Calu3 (cell line): ENCODE measurements at regions not wholly inside any gene's neighbourhood (a gene's known extent, or its start where the extent isn't known, plus 50 kb on each side); places are given as distances from the start of the nearest gene placed in this dataset.

Experiments
- BruUV-seq: library from RNA; stranded (reverse); fragments of 400-500 nt; replicated peaks from 2 replicates; lab custom pipeline; 2021; lab: Mats Ljungman, UMichigan
- CTCF ChIA-PET: fragments of 300-600 bp; sonication (Branson Sonifier 250); formaldehyde crosslinking; loops from one replicate; lab custom pipeline; 2022; ENCODE audit warnings: antibody characterized with exemption; lab: Charles Lee
- DNase-seq: peaks from one replicate; pipeline ENCODE4 v3.0.0; 2022
- H3K27ac Mint-ChIP-seq: one replicate; pipeline ENCODE4 v1.8.0; 2022; ENCODE audit warnings: mixed read lengths; ENCODE audit not compliant: unreplicated experiment
- H3K27me3 Mint-ChIP-seq: one replicate; pipeline ENCODE4 v1.8.0; 2022; ENCODE audit warnings: mixed read lengths; ENCODE audit not compliant: unreplicated experiment
- H3K36me3 Mint-ChIP-seq: one replicate; pipeline ENCODE4 v1.8.0; 2022; ENCODE audit warnings: mild to moderate bottlenecking, moderate library complexity, mixed read lengths; ENCODE audit not compliant: insufficient read depth, unreplicated experiment
- H3K4me1 Mint-ChIP-seq: one replicate; pipeline ENCODE4 v1.8.0; 2022; ENCODE audit warnings: mild to moderate bottlenecking, low read depth, mixed read lengths; ENCODE audit not compliant: unreplicated experiment
- H3K4me3 Mint-ChIP-seq: one replicate; pipeline ENCODE4 v1.8.0; 2022; ENCODE audit warnings: mild to moderate bottlenecking, low read depth, moderate library complexity, mixed read lengths; ENCODE audit not compliant: unreplicated experiment
- H3K9me3 Mint-ChIP-seq: one replicate; pipeline ENCODE4 v1.8.0; 2022; ENCODE audit warnings: low read depth, mixed read lengths; ENCODE audit not compliant: unreplicated experiment
- CTCF ChIP-seq: fragments of 200-600 bp; IDR thresholded peaks from one replicate; pipeline ENCODE4 v1.8.0; 2022; ENCODE audit warnings: antibody characterized with exemption; ENCODE audit not compliant: unreplicated experiment
- intact Hi-C: fragments of 100-400 bp; cut with micrococcal nuclease; formaldehyde crosslinking; loops from one replicate; pipeline ENCODE4 v1.10.0; 2022; ENCODE audit not compliant: unreplicated experiment

DNA sequence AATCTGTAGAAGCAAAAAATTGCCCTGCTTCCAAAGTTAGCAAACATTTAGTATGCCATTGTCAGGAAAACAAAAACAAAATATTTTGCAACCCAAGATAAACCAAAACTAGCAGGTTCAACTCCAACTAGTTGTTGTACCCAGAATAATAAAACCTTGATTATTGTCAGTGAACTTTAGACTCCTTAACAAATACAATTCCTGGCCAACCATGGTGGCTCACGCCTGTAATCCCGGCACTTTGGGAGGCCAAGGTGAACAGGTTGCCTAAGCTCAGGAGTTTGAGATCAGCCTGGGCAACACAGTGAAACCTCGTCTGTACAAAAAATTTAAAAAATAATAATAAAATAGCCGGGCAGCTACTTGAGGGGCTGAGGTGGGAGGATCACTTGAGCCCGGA lies 53.6 kb upstream of the EPCAM start:
- CTCF ChIA-PET, result no interaction called here
- H3K4me3 Mint-ChIP-seq, result no peak overlapping the region

GRCh38 chr2:47313728-47314127 lies 55.4 kb upstream of the EPCAM start:
- CTCF ChIA-PET, result interaction anchor here (1.0 to 1.6 kb wide), 6 partner anchors 9 to 284 kb away, joined by 3 to 10 read pairs (median 4); no protein-coding TSS in a partner anchor
- BruUV-seq, result no TSS peak
- Mint-ChIP-seq H3K4me1 (peaks cover 48% of the 10 kb centered on the region), H3K27ac (peak overlapping the region; percentile 66), H3K9me3 (no peaks in the 10 kb centered on the region), H3K4me3 (no peak overlapping the region), H3K27me3 (no peaks in the 10 kb centered on the region), H3K36me3 (peaks cover 10% of the 10 kb centered on the region)
- no peak for TF ChIP-seq CTCF
- DNase-seq, result no peak
- intact Hi-C loops, result loop anchor here (2.0 kb wide), 1 partner anchor 237 kb away; no protein-coding TSS in a partner anchor

More for the DNA sequence above, 53.6 kb upstream of the EPCAM start:
- no peak overlapping the region for H3K27ac Mint-ChIP-seq
- H3K36me3 Mint-ChIP-seq, result peaks cover 5% of the 10 kb centered on the region
- TF ChIP-seq CTCF, result no peak
- H3K27me3 Mint-ChIP-seq, result no peaks in the 10 kb centered on the region
- H3K9me3 Mint-ChIP-seq, result no peaks in the 10 kb centered on the region
- DNase-seq, result no peak
- no TSS peak for BruUV-seq
- peaks cover 38% of the 10 kb centered on the region for H3K4me1 Mint-ChIP-seq
- intact Hi-C loops, result no loop called here

DNA sequence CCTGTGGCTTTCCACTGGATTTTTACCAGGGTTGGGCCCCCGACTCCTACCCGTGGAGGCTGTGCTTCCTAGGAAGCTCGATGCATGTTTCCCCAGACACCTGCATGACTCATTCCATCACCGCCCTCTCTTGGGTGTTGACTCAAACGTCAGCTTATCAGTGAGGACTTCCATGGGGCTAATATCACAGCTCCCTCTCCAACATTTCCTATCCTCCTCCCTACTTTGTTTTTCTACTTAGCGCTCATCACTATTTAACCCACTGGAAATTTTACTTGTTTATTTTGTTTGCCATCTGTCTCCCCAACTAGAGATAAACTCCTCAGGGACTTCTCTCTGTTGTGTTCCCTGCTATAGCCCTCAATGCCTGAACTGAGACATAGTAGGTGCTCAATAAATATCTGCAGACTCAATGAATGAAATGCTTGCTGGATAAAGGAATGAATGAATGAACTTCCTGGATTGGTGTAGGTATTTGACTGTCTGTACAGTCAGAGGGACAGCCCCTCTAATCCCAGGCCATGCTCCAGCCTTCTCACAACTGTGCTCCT lies 55.9 kb upstream of the EPCAM start:
- intact Hi-C loops, result loop anchor here (2.0 kb wide), 1 partner anchor 236 kb away; no protein-coding TSS in a partner anchor
- H3K9me3 Mint-ChIP-seq, result no peaks in the 10 kb centered on the region
- H3K27ac Mint-ChIP-seq, result peak overlapping the region; percentile 66
- DNase-seq, result peak; percentile 73
- CTCF ChIA-PET, result interaction anchor here (0.6 to 1.6 kb wide), 11 partner anchors 10 to 323 kb away, joined by 3 to 10 read pairs (median 3); partner anchors contain the start of gene MSH2
- peaks cover 48% of the 10 kb centered on the region for H3K4me1 Mint-ChIP-seq
- BruUV-seq, result no TSS peak
- no peak for TF ChIP-seq CTCF
- no peaks in the 10 kb centered on the region for H3K27me3 Mint-ChIP-seq
- peaks cover 10% of the 10 kb centered on the region for H3K36me3 Mint-ChIP-seq
- no peak overlapping the region for H3K4me3 Mint-ChIP-seq

DNA sequence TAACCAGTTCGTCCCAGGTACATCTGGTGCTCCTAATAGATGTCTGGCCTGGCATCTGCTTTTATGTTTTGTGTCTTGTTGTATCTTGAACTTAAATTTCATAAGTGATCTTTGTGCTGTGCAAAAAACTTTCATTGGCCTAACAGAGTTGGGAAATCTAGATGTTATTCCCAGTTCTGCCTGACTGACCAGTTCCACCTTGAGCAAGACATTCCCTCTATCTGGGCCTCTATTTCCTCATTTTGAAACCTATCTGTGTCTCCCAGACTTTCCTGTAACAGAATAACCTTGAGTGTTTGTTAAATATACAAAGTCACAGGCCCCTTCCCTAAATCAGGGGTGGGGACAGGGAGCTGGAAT lies 56.6 kb upstream of the EPCAM start:
- Mint-ChIP-seq H3K9me3 (no peaks in the 10 kb centered on the region), H3K4me1 (peaks cover 48% of the 10 kb centered on the region), H3K4me3 (no peak overlapping the region), H3K27ac (no peak overlapping the region), H3K27me3 (no peaks in the 10 kb centered on the region), H3K36me3 (peaks cover 10% of the 10 kb centered on the region)
- no TSS peak for BruUV-seq
- intact Hi-C loops, result loop anchor here (2.0 kb wide), 1 partner anchor 236 kb away; no protein-coding TSS in a partner anchor
- CTCF ChIA-PET, result interaction anchor here (0.6 to 1.6 kb wide), 11 partner anchors 11 to 322 kb away, joined by 3 to 10 read pairs (median 3); partner anchors contain the start of gene MSH2
- DNase-seq, result no peak
- no peak for TF ChIP-seq CTCF
